Choroid plexus epithelial cell (primary cell): ENCODE measurements at regions not wholly inside any gene's neighbourhood (a gene's known extent, or its start where the extent isn't known, plus 50 kb on each side); places are given as distances from the start of the nearest gene placed in this dataset.

ENCODE experiments used
- DNase-seq: peaks from one replicate; pipeline ENCODE4 v3.0.0-alpha.2; 2010; ENCODE audit warnings: low read depth
- H3K4me3 ChIP-seq: 2 replicates; pipeline ENCODE4 v1.5.1; 2011; ENCODE audit warnings: low read depth, mild to moderate bottlenecking, control low read depth, low read length, moderate library complexity
- TF ChIP-seq, protein P1 (sequence below): conservative IDR thresholded peaks from 2 replicates; pipeline ENCODE4 v1.5.1; 2011; ENCODE audit warnings: low read depth, mild to moderate bottlenecking, control low read depth, inconsistent platforms, low read length, moderate library complexity

DNA sequence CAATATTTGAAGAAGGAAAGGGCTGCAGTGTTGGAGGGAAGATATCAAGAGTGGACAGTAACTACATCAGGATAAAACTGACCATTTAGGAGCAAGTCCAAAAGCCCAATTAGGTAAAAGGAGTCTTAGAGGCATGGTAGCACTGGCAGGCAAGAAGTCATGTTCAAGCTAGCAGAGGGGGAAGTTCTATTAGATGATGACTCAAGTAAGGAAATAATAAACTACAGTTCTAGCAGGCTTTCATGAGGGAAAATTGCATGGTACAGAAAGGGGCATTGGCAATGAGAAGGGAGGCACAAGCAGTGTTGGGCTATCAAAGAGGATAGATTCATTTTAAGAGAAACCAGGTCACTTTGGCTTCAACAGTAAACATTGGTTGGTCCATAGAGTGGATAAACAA is 156.1 kb upstream of the PTPRK start:
- no peak overlapping the region for H3K4me3 ChIP-seq
- TF ChIP-seq, protein P1, sequence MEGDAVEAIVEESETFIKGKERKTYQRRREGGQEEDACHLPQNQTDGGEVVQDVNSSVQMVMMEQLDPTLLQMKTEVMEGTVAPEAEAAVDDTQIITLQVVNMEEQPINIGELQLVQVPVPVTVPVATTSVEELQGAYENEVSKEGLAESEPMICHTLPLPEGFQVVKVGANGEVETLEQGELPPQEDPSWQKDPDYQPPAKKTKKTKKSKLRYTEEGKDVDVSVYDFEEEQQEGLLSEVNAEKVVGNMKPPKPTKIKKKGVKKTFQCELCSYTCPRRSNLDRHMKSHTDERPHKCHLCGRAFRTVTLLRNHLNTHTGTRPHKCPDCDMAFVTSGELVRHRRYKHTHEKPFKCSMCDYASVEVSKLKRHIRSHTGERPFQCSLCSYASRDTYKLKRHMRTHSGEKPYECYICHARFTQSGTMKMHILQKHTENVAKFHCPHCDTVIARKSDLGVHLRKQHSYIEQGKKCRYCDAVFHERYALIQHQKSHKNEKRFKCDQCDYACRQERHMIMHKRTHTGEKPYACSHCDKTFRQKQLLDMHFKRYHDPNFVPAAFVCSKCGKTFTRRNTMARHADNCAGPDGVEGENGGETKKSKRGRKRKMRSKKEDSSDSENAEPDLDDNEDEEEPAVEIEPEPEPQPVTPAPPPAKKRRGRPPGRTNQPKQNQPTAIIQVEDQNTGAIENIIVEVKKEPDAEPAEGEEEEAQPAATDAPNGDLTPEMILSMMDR, result no peak
- no peak for DNase-seq

DNA sequence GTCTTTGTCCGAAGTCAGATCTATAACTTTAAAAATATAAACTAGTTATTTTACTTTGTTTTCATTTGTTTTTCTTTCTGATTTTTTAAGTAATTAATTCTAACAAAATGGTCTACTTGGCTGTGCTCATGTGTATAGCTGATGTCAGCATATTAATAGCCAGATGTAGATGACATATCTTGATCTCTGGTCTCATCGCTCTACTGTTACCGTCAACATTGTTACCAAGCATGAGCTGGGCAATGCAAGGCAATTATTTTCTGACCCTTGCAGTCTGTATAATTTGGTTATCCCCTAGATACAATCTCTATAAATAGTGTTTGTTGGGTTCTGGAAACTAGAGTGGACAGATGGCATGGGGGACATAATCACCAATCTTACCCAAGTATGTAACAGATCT is 151.6 kb upstream of the PTPRK start:
- TF ChIP-seq, protein P1, result no peak
- no peak for DNase-seq
- no peak overlapping the region for H3K4me3 ChIP-seq

- H3K4me3 ChIP-seq, result no peak overlapping the region
- no peak for DNase-seq
- TF ChIP-seq, protein P1, result no peak
These were observed 147.0 kb upstream of the PTPRK start for GRCh38 chr6:128667339-128667858.

- no peak for DNase-seq
- TF ChIP-seq, protein P1, result no peak
- no peak overlapping the region for H3K4me3 ChIP-seq
These were observed 146.0 kb upstream of the PTPRK start for GRCh38 chr6:128666405-128666804.

DNA sequence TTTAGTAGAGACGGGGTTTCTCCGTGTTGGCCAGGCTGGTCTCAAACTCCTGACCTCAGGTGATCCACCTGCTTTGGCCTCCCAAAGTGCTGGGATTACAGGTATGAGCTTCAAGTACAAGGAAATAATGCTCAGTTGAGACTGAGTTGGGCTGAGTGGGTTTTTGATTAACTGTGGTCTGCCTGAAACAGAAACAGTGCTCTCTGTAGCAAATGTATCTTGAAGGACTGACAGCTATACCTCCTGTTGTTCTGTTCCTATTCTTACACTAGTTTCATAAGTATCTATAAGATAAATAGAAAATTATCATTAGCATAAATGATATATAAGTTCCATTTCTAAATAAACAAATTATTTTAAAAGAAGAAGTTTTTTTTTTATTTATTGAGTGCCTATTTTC is 142.8 kb upstream of the PTPRK start:
- no peak overlapping the region for H3K4me3 ChIP-seq
- no peak for DNase-seq
- TF ChIP-seq, protein P1, result no peak

- DNase-seq, result peak; percentile 9
- TF ChIP-seq, protein P1, result no peak
- no peak overlapping the region for H3K4me3 ChIP-seq
These were observed 139.7 kb upstream of the PTPRK start for GRCh38 chr6:128659878-128660622.

- no peak overlapping the region for H3K4me3 ChIP-seq
- no peak for DNase-seq
- TF ChIP-seq, protein P1, result no peak
These were observed 138.9 kb upstream of the PTPRK start for GRCh38 chr6:128659276-128659675.
